ENCODE measurements at regions not wholly inside any gene's neighbourhood (a gene's known extent, or its start where the extent isn't known, plus 50 kb on each side); places are given as distances from the start of the nearest gene placed in this dataset.

- no peak for TF ChIP-seq CTCF (IDR thresholded peaks at IDR 0.05 in 8 of 11, conservative IDR thresholded peaks at IDR 0.05 in 3 of 11)
- no peak for TF ChIP-seq POLR2AphosphoS5 (IDR thresholded peaks at IDR 0.05)
Measured at GRCh38 chr9:129379181-129379836, 201.2 kb upstream of the IER5L start.
